DMS 273 (cell line): ENCODE measurements at regions not wholly inside any gene's neighbourhood (a gene's known extent, or its start where the extent isn't known, plus 50 kb on each side); places are given as distances from the start of the nearest gene placed in this dataset.

ENCODE experiments used
- DNase-seq: peaks from one replicate; lab custom pipeline; 2025; ENCODE audit not compliant: unreplicated experiment; lab: John Stamatoyannopoulos, UW

- no peak for DNase-seq
Observed at GRCh38 chr7:106774768-106775551, 90.1 kb upstream of the PIK3CG start.

- DNase-seq: no peak
Observed at GRCh38 chr7:106775552-106775936, 89.5 kb upstream of the PIK3CG start.

- no peak for DNase-seq
Observed at GRCh38 chr7:106775975-106776607, 89.0 kb upstream of the PIK3CG start.

GRCh38 chr7:106776618-106777347, 88.3 kb upstream of the PIK3CG start:
- no peak for DNase-seq

- no peak for DNase-seq
Observed at GRCh38 chr7:106777674-106778299, 87.3 kb upstream of the PIK3CG start.

GRCh38 chr7:106778656-106779250, 86.3 kb upstream of the PIK3CG start:
- DNase-seq: peak; percentile 28

GRCh38 chr7:106779877-106780276, 85.2 kb upstream of the PIK3CG start:
- DNase-seq: peak; percentile 35

- DNase-seq: no peak
Observed at GRCh38 chr7:106781007-106781406, 84.1 kb upstream of the PIK3CG start.

GRCh38 chr7:106781828-106782544, 83.1 kb upstream of the PIK3CG start:
- no peak for DNase-seq

- DNase-seq: no peak
Observed at GRCh38 chr7:106783286-106783685, 81.8 kb upstream of the PIK3CG start.

- no peak for DNase-seq
Observed at GRCh38 chr7:106788637-106789036, 76.4 kb upstream of the PIK3CG start.

- no peak for DNase-seq
Observed at GRCh38 chr7:106791526-106791925, 73.6 kb upstream of the PIK3CG start.

GRCh38 chr7:106792233-106792926, 72.7 kb upstream of the PIK3CG start:
- no peak for DNase-seq

- DNase-seq: peak; percentile 51
Observed at GRCh38 chr7:106793015-106793975, 71.8 kb upstream of the PIK3CG start.

- peak; percentile 23 for DNase-seq
Observed at GRCh38 chr7:106794276-106795083, 70.6 kb upstream of the PIK3CG start.

- no peak for DNase-seq
Observed at GRCh38 chr7:106795084-106795876, 69.8 kb upstream of the PIK3CG start.

- DNase-seq: no peak
Observed at GRCh38 chr7:106795877-106796231, 69.2 kb upstream of the PIK3CG start.
